ENCODE measurements at regions not wholly inside any gene's neighbourhood (a gene's known extent, or its start where the extent isn't known, plus 50 kb on each side); places are given as distances from the start of the nearest gene placed in this dataset.

GRCh38 chr2:128511731-128512378 lies 193.2 kb upstream of the HS6ST1 start:
- no peak for DNase-seq (ENCODE audit: low spot score)
- H3K79me2 ChIP-seq (ENCODE audit: low read depth), result no peaks in the 10 kb centered on the region
- no peak overlapping the region for H3K4me3 ChIP-seq
- H3K4me1 ChIP-seq, result no peaks in the 10 kb centered on the region
- H2AFZ ChIP-seq (replicated peaks), result no peak overlapping the region
- Mint-ChIP-seq H3K36me3 (no peaks in the 10 kb centered on the region), H3K4me3 (no peak overlapping the region), H3K27ac (no peak overlapping the region), H3K4me1 (no peaks in the 10 kb centered on the region), H3K9me3 (peaks cover 5% of the 10 kb centered on the region), H3K27me3 (ENCODE audit: insufficient read depth, low read depth) (no peaks in the 10 kb centered on the region)
- H3K4me2 ChIP-seq, result no peak overlapping the region
- no peaks in the 10 kb centered on the region for H3F3A ChIP-seq (ENCODE audit: low read depth)
- no peaks in the 10 kb centered on the region for H4K20me1 ChIP-seq (ENCODE audit: low read depth)
- no peaks in the 10 kb centered on the region for H3K9me3 ChIP-seq (ENCODE audit: low read depth)
- H3K9ac ChIP-seq, result no peak overlapping the region
- no peak overlapping the region for H3K27ac ChIP-seq
- H3K36me3 ChIP-seq, result no peaks in the 10 kb centered on the region
- TF ChIP-seq EZH2phosphoT487 (IDR thresholded peaks at IDR 0.05) (no peak), EZH2 (IDR thresholded peaks at IDR 0.05) (no peak), CTCF (IDR thresholded peaks at IDR 0.05) (no peak)
- no peaks in the 10 kb centered on the region for H3K27me3 ChIP-seq

GRCh38 chr2:128512379-128513115 lies 193.9 kb upstream of the HS6ST1 start:
- no peaks in the 10 kb centered on the region for H3K4me1 ChIP-seq
- H3F3A ChIP-seq (ENCODE audit: low read depth), result no peaks in the 10 kb centered on the region
- no peak for DNase-seq (ENCODE audit: low spot score)
- no peak overlapping the region for H3K9ac ChIP-seq
- no peak for TF ChIP-seq EZH2 (IDR thresholded peaks at IDR 0.05)
- TF ChIP-seq CTCF (IDR thresholded peaks at IDR 0.05), result no peak
- no peak for TF ChIP-seq EZH2phosphoT487 (IDR thresholded peaks at IDR 0.05)
- H3K4me2 ChIP-seq, result no peak overlapping the region
- Mint-ChIP-seq H3K4me1 (no peaks in the 10 kb centered on the region), H3K27ac (no peak overlapping the region), H3K4me3 (no peak overlapping the region), H3K9me3 (peaks cover 8% of the 10 kb centered on the region), H3K27me3 (ENCODE audit: insufficient read depth, low read depth) (no peaks in the 10 kb centered on the region), H3K36me3 (no peaks in the 10 kb centered on the region)
- H3K9me3 ChIP-seq (ENCODE audit: low read depth), result no peaks in the 10 kb centered on the region
- H3K4me3 ChIP-seq, result no peak overlapping the region
- no peaks in the 10 kb centered on the region for H3K27me3 ChIP-seq
- H3K79me2 ChIP-seq (ENCODE audit: low read depth), result no peaks in the 10 kb centered on the region
- H3K36me3 ChIP-seq, result no peaks in the 10 kb centered on the region
- no peak overlapping the region for H2AFZ ChIP-seq (replicated peaks)
- H3K27ac ChIP-seq, result no peak overlapping the region
- no peaks in the 10 kb centered on the region for H4K20me1 ChIP-seq (ENCODE audit: low read depth)

GRCh38 chr2:128513116-128513960 lies 194.7 kb upstream of the HS6ST1 start:
- Histone ChIP-seq H3K9ac (no peak overlapping the region), H3K36me3 (no peaks in the 10 kb centered on the region), H3K4me1 (no peaks in the 10 kb centered on the region), H3K9me3 (ENCODE audit: low read depth) (no peaks in the 10 kb centered on the region), H4K20me1 (ENCODE audit: low read depth) (no peaks in the 10 kb centered on the region), H3K79me2 (ENCODE audit: low read depth) (no peaks in the 10 kb centered on the region), H3K27ac (no peak overlapping the region), H3K4me2 (no peak overlapping the region), H3F3A (ENCODE audit: low read depth) (no peaks in the 10 kb centered on the region), H3K4me3 (no peak overlapping the region), H3K27me3 (no peaks in the 10 kb centered on the region), H2AFZ (replicated peaks) (no peak overlapping the region)
- no peak overlapping the region for H3K4me3 Mint-ChIP-seq
- no peak for TF ChIP-seq EZH2phosphoT487 (IDR thresholded peaks at IDR 0.05)
- no peak for TF ChIP-seq EZH2 (IDR thresholded peaks at IDR 0.05)
- no peak for TF ChIP-seq CTCF (IDR thresholded peaks at IDR 0.05)
- peak overlapping the region; percentile 40 for H3K27ac Mint-ChIP-seq
- no peaks in the 10 kb centered on the region for H3K27me3 Mint-ChIP-seq (ENCODE audit: insufficient read depth, low read depth)
- H3K9me3 Mint-ChIP-seq, result peaks cover 8% of the 10 kb centered on the region
- no peaks in the 10 kb centered on the region for H3K4me1 Mint-ChIP-seq
- H3K36me3 Mint-ChIP-seq, result no peaks in the 10 kb centered on the region
- DNase-seq (ENCODE audit: low spot score), result no peak

Measured in neural progenitor cell (in vitro differentiated cells).